IPS-18c (cell line): ENCODE measurements at regions not wholly inside any gene's neighbourhood (a gene's known extent, or its start where the extent isn't known, plus 50 kb on each side); places are given as distances from the start of the nearest gene placed in this dataset.

Experiments
- H3K4me3 ChIP-seq: 2 replicates; pipeline ENCODE4 v1.7.0; 2013; ENCODE audit warnings: low read depth, mild to moderate bottlenecking, low read length, moderate library complexity; ENCODE audit not compliant: insufficient read depth
- H3K9me3 ChIP-seq: one replicate; pipeline ENCODE4 v1.6.1; 2013; ENCODE audit warnings: mild to moderate bottlenecking, low read length, moderate library complexity; ENCODE audit not compliant: control insufficient read depth, insufficient read depth

GRCh38 chr15:37773111-37773860 is 161.2 kb upstream of the TMCO5A start:
- H3K9me3 ChIP-seq, result peaks cover 2% of the 10 kb centered on the region
- no peak overlapping the region for H3K4me3 ChIP-seq

- peaks cover 4% of the 10 kb centered on the region for H3K9me3 ChIP-seq
Observed at GRCh38 chr15:37774961-37775360, 159.5 kb upstream of the TMCO5A start.

GRCh38 chr15:37777006-37777405 is 157.4 kb upstream of the TMCO5A start:
- no peak overlapping the region for H3K4me3 ChIP-seq
- H3K9me3 ChIP-seq, result peaks cover 4% of the 10 kb centered on the region

More at GRCh38 chr15:37774961-37775360, 159.5 kb upstream of the TMCO5A start:
- no peak overlapping the region for H3K4me3 ChIP-seq

- peaks cover 2% of the 10 kb centered on the region for H3K9me3 ChIP-seq
- no peak overlapping the region for H3K4me3 ChIP-seq
Observed at GRCh38 chr15:37783290-37783689, 151.2 kb upstream of the TMCO5A start.

- H3K4me3 ChIP-seq, result no peak overlapping the region
- no peaks in the 10 kb centered on the region for H3K9me3 ChIP-seq
Observed at GRCh38 chr15:37788330-37788729, 146.1 kb upstream of the TMCO5A start.

GRCh38 chr15:37788767-37789396 is 145.6 kb upstream of the TMCO5A start:
- H3K4me3 ChIP-seq, result no peak overlapping the region
- H3K9me3 ChIP-seq, result no peaks in the 10 kb centered on the region

- no peak overlapping the region for H3K4me3 ChIP-seq
- H3K9me3 ChIP-seq, result no peaks in the 10 kb centered on the region
Observed at GRCh38 chr15:37789397-37789786, 145.0 kb upstream of the TMCO5A start.

- Histone ChIP-seq H3K9me3 (no peaks in the 10 kb centered on the region), H3K4me3 (no peak overlapping the region)
Observed at GRCh38 chr15:37789881-37790280, 144.6 kb upstream of the TMCO5A start.

- H3K9me3 ChIP-seq, result peaks cover 2% of the 10 kb centered on the region
- H3K4me3 ChIP-seq, result no peak overlapping the region
Observed at GRCh38 chr15:37791693-37792092, 142.7 kb upstream of the TMCO5A start.

- Histone ChIP-seq H3K4me3 (no peak overlapping the region), H3K9me3 (peaks cover 3% of the 10 kb centered on the region)
Observed at GRCh38 chr15:37792351-37792750, 142.1 kb upstream of the TMCO5A start.

GRCh38 chr15:37793851-37794250 is 140.6 kb upstream of the TMCO5A start:
- Histone ChIP-seq H3K4me3 (no peak overlapping the region), H3K9me3 (peaks cover 3% of the 10 kb centered on the region)

- no peak overlapping the region for H3K4me3 ChIP-seq
Observed at GRCh38 chr15:37794947-37795346, 139.5 kb upstream of the TMCO5A start.

GRCh38 chr15:37801529-37801928 is 132.9 kb upstream of the TMCO5A start:
- Histone ChIP-seq H3K4me3 (no peak overlapping the region), H3K9me3 (peaks cover 3% of the 10 kb centered on the region)

More at GRCh38 chr15:37794947-37795346, 139.5 kb upstream of the TMCO5A start:
- H3K9me3 ChIP-seq, result peaks cover 3% of the 10 kb centered on the region

GRCh38 chr15:37806808-37807207 is 127.6 kb upstream of the TMCO5A start:
- H3K4me3 ChIP-seq, result no peak overlapping the region

GRCh38 chr15:37810381-37810780 is 124.1 kb upstream of the TMCO5A start:
- Histone ChIP-seq H3K9me3 (no peaks in the 10 kb centered on the region), H3K4me3 (no peak overlapping the region)

More at GRCh38 chr15:37806808-37807207, 127.6 kb upstream of the TMCO5A start:
- H3K9me3 ChIP-seq, result no peaks in the 10 kb centered on the region

- Histone ChIP-seq H3K4me3 (no peak overlapping the region), H3K9me3 (no peaks in the 10 kb centered on the region)
Observed at GRCh38 chr15:37813306-37813705, 121.1 kb upstream of the TMCO5A start.

GRCh38 chr15:37814847-37815515 is 119.5 kb upstream of the TMCO5A start:
- Histone ChIP-seq H3K9me3 (no peaks in the 10 kb centered on the region), H3K4me3 (no peak overlapping the region)

- H3K9me3 ChIP-seq, result no peaks in the 10 kb centered on the region
- H3K4me3 ChIP-seq, result no peak overlapping the region
Observed at GRCh38 chr15:37818152-37818677, 116.2 kb upstream of the TMCO5A start.
